Peyer's patch (tissue), 4 donors: ENCODE measurements at regions not wholly inside any gene's neighbourhood (a gene's known extent, or its start where the extent isn't known, plus 50 kb on each side); places are given as distances from the start of the nearest gene placed in this dataset.

Experiments used
- DNase-seq, 3 donors: peaks; one replicate each; pipeline ENCODE4 v3.0.0-alpha.2; 2017 to 2019
- H3K27ac ChIP-seq, 4 donors: fragments of 200-600 bp; sonication (generic); one replicate each; pipeline ENCODE4 v1.5.1; 2016 to 2019
- H3K27me3 ChIP-seq, 2 donors: fragments of 200-600 bp; sonication (generic); one replicate each; pipeline ENCODE4 v1.5.1; 2019
- H3K36me3 ChIP-seq, 3 donors: fragments of 200-600 bp; sonication (generic); one replicate each; pipeline ENCODE4 v1.5.1; 2016 to 2019
- H3K4me1 ChIP-seq, 4 donors: fragments of 200-600 bp; sonication (generic); one replicate each; pipeline ENCODE4 v1.5.1; 2016 to 2019
- H3K4me3 ChIP-seq, 4 donors: fragments of 200-600 bp; sonication (generic); 1 replicate in 3 of 4; 2 replicates in 1 of 4; pipeline ENCODE4 v1.5.1; 2016 to 2019; ENCODE audit warnings: mild to moderate bottlenecking in 1 of 4
- H3K9me3 ChIP-seq, 4 donors: fragments of 200-600 bp; sonication (generic); one replicate each; pipeline ENCODE4 v1.5.1; 2016 to 2019; ENCODE audit warnings: mild to moderate bottlenecking in 1 of 4
- POLR2A ChIP-seq, 2 donors: fragments of 450-650 bp; IDR thresholded peaks; one replicate each; pipeline ENCODE4 v1.5.1; 2017; ENCODE audit warnings: antibody characterized with exemption in 2 of 2, mild to moderate bottlenecking in 2 of 2, moderate library complexity in 2 of 2
- TF ChIP-seq, protein P1 (sequence below), 6 experiments: fragments of 450-650 bp in 4 of 6; fragments of 200-600 bp in 2 of 6; sonication (generic) in 1 of 6; IDR thresholded peaks; one replicate each; pipeline ENCODE4 v1.5.1; 2017 to 2019; ENCODE audit warnings: antibody characterized with exemption in 6 of 6, mild to moderate bottlenecking in 3 of 6, moderate library complexity in 1 of 6

DNA sequence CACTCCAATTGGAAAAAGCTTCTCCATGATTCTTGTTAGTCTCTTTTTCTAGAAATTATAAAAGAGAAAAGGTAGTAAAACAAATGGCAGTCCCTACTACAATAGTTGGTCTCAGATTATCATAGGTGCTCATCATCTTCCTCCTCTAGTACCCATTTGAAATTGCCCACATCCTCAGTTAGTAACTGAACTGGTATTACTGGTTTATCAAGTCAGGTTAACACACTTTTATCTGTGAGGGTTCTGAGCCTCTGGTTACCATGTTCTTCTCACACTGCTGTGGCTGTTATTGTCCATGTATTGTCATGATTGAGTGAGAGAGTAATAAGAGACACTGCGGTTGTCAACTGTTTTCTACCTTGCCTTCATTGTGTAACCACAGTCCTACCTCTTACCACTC is 901.7 kb downstream of the TLE1 start:
- H3K36me3 ChIP-seq: no peaks in the 10 kb centered on the region
- H3K27ac ChIP-seq: no peak overlapping the region
- no peaks in the 10 kb centered on the region for H3K27me3 ChIP-seq
- no peaks in the 10 kb centered on the region for H3K4me1 ChIP-seq
- H3K4me3 ChIP-seq: no peak overlapping the region
- TF ChIP-seq POLR2A (IDR thresholded peaks at IDR 0.05): no peak
- TF ChIP-seq, protein P1, sequence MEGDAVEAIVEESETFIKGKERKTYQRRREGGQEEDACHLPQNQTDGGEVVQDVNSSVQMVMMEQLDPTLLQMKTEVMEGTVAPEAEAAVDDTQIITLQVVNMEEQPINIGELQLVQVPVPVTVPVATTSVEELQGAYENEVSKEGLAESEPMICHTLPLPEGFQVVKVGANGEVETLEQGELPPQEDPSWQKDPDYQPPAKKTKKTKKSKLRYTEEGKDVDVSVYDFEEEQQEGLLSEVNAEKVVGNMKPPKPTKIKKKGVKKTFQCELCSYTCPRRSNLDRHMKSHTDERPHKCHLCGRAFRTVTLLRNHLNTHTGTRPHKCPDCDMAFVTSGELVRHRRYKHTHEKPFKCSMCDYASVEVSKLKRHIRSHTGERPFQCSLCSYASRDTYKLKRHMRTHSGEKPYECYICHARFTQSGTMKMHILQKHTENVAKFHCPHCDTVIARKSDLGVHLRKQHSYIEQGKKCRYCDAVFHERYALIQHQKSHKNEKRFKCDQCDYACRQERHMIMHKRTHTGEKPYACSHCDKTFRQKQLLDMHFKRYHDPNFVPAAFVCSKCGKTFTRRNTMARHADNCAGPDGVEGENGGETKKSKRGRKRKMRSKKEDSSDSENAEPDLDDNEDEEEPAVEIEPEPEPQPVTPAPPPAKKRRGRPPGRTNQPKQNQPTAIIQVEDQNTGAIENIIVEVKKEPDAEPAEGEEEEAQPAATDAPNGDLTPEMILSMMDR (IDR thresholded peaks at IDR 0.05): no peak
- DNase-seq: no peak
- H3K9me3 ChIP-seq: no peaks in the 10 kb centered on the region

DNA sequence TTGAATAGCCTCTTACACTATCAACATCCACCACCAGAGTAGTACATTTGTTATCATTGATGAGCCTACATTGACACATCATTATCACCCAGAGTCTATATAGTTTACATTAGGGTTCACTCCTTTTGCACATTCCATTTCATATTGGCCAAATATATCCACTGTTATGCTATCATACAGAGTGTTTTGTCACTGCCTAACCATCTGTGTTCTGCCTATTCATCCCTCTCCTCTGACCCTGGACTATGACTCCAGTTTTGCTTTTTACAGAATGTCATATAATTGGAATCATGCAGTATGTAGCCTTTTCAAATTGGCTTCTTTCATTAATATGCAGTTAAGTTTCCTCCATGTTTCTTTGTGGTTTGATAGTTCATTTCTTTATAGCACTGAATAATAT is 904.7 kb downstream of the TLE1 start:
- no peaks in the 10 kb centered on the region for H3K27me3 ChIP-seq
- TF ChIP-seq POLR2A (IDR thresholded peaks at IDR 0.05): no peak
- TF ChIP-seq, protein P1 (IDR thresholded peaks at IDR 0.05): no peak
- DNase-seq: no peak
- H3K4me1 ChIP-seq: no peaks in the 10 kb centered on the region
- no peaks in the 10 kb centered on the region for H3K9me3 ChIP-seq
- H3K36me3 ChIP-seq: no peaks in the 10 kb centered on the region
- H3K27ac ChIP-seq: no peak overlapping the region
- no peak overlapping the region for H3K4me3 ChIP-seq

DNA sequence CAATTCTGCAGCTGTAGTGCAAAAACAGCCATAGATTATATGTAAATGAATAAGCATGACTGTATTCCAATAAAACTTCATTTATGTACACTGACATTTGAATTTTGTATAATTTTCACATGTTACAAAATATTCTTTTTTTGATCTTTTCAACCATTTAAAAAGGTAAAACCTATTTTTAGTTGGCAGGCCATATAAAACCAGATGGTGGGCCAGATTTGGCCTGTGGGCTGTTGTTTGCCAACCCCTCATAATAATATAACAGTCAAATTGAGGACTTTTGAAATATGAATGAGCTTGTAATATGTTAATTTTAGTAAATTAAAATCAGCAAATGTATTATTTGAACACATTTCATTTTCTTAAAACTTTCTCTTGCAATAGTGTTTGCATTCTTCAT is 913.4 kb downstream of the TLE1 start:
- Histone ChIP-seq H3K4me3 (no peak overlapping the region), H3K9me3 (no peaks in the 10 kb centered on the region), H3K27me3 (no peaks in the 10 kb centered on the region), H3K36me3 (no peaks in the 10 kb centered on the region), H3K27ac (no peak overlapping the region), H3K4me1 (no peaks in the 10 kb centered on the region)
- no peak for DNase-seq
- TF ChIP-seq, protein P1 (IDR thresholded peaks at IDR 0.05): no peak
- TF ChIP-seq POLR2A (IDR thresholded peaks at IDR 0.05): no peak

DNA sequence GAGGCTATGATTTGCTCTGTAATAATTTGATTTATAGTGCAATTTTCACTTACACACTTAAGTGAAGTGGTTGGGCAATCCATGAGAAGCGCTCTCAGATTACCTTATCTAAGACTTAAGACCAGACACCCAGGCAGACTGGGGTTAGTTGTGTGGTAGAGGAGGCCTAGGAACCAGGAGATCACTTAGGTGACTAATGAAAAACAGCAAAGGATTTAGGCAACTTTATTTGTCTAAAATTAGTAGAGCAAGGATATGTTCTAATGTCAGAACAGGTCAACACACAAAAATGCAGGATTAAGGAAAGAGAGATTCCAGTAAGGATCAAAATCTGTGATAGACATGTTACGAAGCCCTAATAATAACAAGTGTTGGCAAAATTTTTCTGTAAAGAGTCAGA is 913.8 kb downstream of the TLE1 start:
- no peaks in the 10 kb centered on the region for H3K27me3 ChIP-seq
- H3K9me3 ChIP-seq: no peaks in the 10 kb centered on the region
- DNase-seq: no peak
- no peak overlapping the region for H3K27ac ChIP-seq
- no peak overlapping the region for H3K4me3 ChIP-seq
- TF ChIP-seq, protein P1 (IDR thresholded peaks at IDR 0.05): no peak
- TF ChIP-seq POLR2A (IDR thresholded peaks at IDR 0.05): no peak
- H3K36me3 ChIP-seq: no peaks in the 10 kb centered on the region
- no peaks in the 10 kb centered on the region for H3K4me1 ChIP-seq

DNA sequence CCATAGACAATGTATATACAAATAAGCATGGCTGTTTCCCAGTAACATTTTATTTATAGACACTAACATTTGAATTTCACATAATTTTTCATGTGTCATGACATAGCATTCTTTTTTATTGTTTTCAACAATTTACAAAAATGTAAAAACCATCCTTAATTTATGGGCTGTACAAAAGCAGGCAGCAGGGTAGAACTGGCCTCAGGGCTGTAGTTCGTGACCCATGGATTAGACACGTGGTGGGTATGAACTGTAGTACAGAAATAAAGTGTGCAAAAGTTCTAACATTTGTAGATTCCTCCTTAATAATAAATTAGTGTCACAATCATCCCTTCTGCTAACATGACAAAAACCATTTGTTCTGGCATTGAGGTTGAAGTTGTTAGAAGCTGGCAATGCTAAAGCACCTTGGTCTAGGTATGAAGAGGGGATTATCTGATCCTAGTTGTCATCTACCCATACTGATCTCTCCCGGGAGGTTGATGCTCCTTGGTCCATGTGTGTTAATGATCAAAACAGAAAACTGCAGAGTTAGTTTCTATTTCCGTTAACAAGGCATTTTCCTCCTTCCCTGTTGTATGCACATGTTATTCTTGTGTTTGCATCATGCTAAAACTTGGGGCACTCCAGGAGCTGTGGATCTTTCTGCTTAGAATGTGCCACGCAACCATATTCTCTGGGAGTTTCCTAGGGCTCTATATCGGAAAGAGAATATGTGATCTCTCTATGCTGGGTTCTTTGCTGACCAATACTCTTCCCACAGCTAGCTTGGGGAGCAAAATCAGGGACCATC is 917.6 kb downstream of the TLE1 start:
- no peak overlapping the region for H3K27ac ChIP-seq

More for the DNA sequence above, 917.6 kb downstream of the TLE1 start:
- Histone ChIP-seq H3K4me3 (no peak overlapping the region), H3K4me1 (no peaks in the 10 kb centered on the region), H3K27me3 (no peaks in the 10 kb centered on the region), H3K9me3 (no peaks in the 10 kb centered on the region), H3K36me3 (no peaks in the 10 kb centered on the region)
- TF ChIP-seq, protein P1 (IDR thresholded peaks at IDR 0.05): no peak
- TF ChIP-seq POLR2A (IDR thresholded peaks at IDR 0.05): no peak
- DNase-seq: no peak
